ENCODE measurements at regions not wholly inside any gene's neighbourhood (a gene's known extent, or its start where the extent isn't known, plus 50 kb on each side); places are given as distances from the start of the nearest gene placed in this dataset.

- no peak for DNase-seq (ENCODE audit: low read depth in 1 of 2, low spot score in 1 of 2)
- H3K4me3 ChIP-seq (replicated peaks; ENCODE audit: insufficient read depth, low read length), result no peak overlapping the region
- H3K27me3 ChIP-seq (ENCODE audit: insufficient read depth, poor library complexity, severe bottlenecking), result no peaks in the 10 kb centered on the region
- H3K27ac ChIP-seq (replicated peaks), result no peak overlapping the region
- TF ChIP-seq REST (IDR thresholded peaks at IDR 0.05; ENCODE audit: insufficient replicate concordance, low read depth) (no peak), CTCF (IDR thresholded peaks at IDR 0.05; ENCODE audit: insufficient read depth, low read length) (no peak), SPI1 (IDR thresholded peaks at IDR 0.05; ENCODE audit: borderline replicate concordance, low read depth) (no peak), GABPA (IDR thresholded peaks at IDR 0.05; ENCODE audit: low read depth) (no peak), POLR2AphosphoS5 (IDR thresholded peaks at IDR 0.05; ENCODE audit: low read depth) (no peak)
Observed at GRCh38 chr2:226655871-226656270, 143.7 kb downstream of the IRS1 start.

- no peak for DNase-seq (ENCODE audit: low read depth in 1 of 2, low spot score in 1 of 2)
- H3K27ac ChIP-seq (replicated peaks), result no peak overlapping the region
- TF ChIP-seq SPI1 (IDR thresholded peaks at IDR 0.05; ENCODE audit: borderline replicate concordance, low read depth) (no peak), CTCF (IDR thresholded peaks at IDR 0.05; ENCODE audit: insufficient read depth, low read length) (no peak), POLR2AphosphoS5 (IDR thresholded peaks at IDR 0.05; ENCODE audit: low read depth) (no peak), GABPA (IDR thresholded peaks at IDR 0.05; ENCODE audit: low read depth) (no peak), REST (IDR thresholded peaks at IDR 0.05; ENCODE audit: insufficient replicate concordance, low read depth) (no peak)
- no peak overlapping the region for H3K4me3 ChIP-seq (replicated peaks; ENCODE audit: insufficient read depth, low read length)
- no peaks in the 10 kb centered on the region for H3K27me3 ChIP-seq (ENCODE audit: insufficient read depth, poor library complexity, severe bottlenecking)
Observed at GRCh38 chr2:226652983-226653765, 146.4 kb downstream of the IRS1 start.

GRCh38 chr2:226652369-226652768 is 147.3 kb downstream of the IRS1 start:
- no peak overlapping the region for H3K4me3 ChIP-seq (replicated peaks; ENCODE audit: insufficient read depth, low read length)
- DNase-seq (ENCODE audit: low read depth in 1 of 2, low spot score in 1 of 2), result peak in 1 of 2 experiments; percentile 35
- no peak overlapping the region for H3K27ac ChIP-seq (replicated peaks)
- no peaks in the 10 kb centered on the region for H3K27me3 ChIP-seq (ENCODE audit: insufficient read depth, poor library complexity, severe bottlenecking)
- no peak for TF ChIP-seq REST (IDR thresholded peaks at IDR 0.05; ENCODE audit: insufficient replicate concordance, low read depth)
- TF ChIP-seq POLR2AphosphoS5 (IDR thresholded peaks at IDR 0.05; ENCODE audit: low read depth), result no peak
- no peak for TF ChIP-seq GABPA (IDR thresholded peaks at IDR 0.05; ENCODE audit: low read depth)
- no peak for TF ChIP-seq SPI1 (IDR thresholded peaks at IDR 0.05; ENCODE audit: borderline replicate concordance, low read depth)
- TF ChIP-seq CTCF (IDR thresholded peaks at IDR 0.05; ENCODE audit: insufficient read depth, low read length), result no peak
